GM12878 (cell line): ENCODE measurements at regions not wholly inside any gene's neighbourhood (a gene's known extent, or its start where the extent isn't known, plus 50 kb on each side); places are given as distances from the start of the nearest gene placed in this dataset.

Experiments used
- BACH1 ChIP-seq: fragments of 450-650 bp; IDR thresholded peaks from 2 replicates; pipeline ENCODE4 v1.6.1; 2017; ENCODE audit warnings: mild to moderate bottlenecking, borderline replicate concordance
- CTCF ChIP-seq, 3 experiments: IDR thresholded peaks in 2 of 3; conservative IDR thresholded peaks in 1 of 3; 2 replicates each; pipeline ENCODE4 v1.5.1; 2011; ENCODE audit warnings: low read depth in 3 of 3, low read length in 3 of 3, mild to moderate bottlenecking in 3 of 3, control low read depth in 2 of 3, moderate library complexity in 2 of 3, inconsistent platforms in 1 of 3, mixed read lengths in 1 of 3; ENCODE audit not compliant: control insufficient read depth in 2 of 3, insufficient read depth in 1 of 3; ENCODE audit errors: extremely low read depth in 1 of 3
- JUND ChIP-seq: IDR thresholded peaks from 2 replicates; pipeline ENCODE4 v1.6.1; 2012; ENCODE audit warnings: low read depth, mild to moderate bottlenecking, low read length, improper control_type of control experiment, moderate library complexity
- MEF2A ChIP-seq: IDR thresholded peaks from 2 replicates; pipeline ENCODE4 v1.6.1; 2011; ENCODE audit warnings: low read depth, mild to moderate bottlenecking, low read length, moderate library complexity; ENCODE audit not compliant: insufficient read depth
- POLR2A ChIP-seq: IDR thresholded peaks from 2 replicates; pipeline ENCODE4 v1.6.1; 2011; ENCODE audit warnings: low read depth, mild to moderate bottlenecking, low read length
- SIN3A ChIP-seq: IDR thresholded peaks from 2 replicates; pipeline ENCODE4 v1.6.1; 2012; ENCODE audit warnings: low read depth, low read length, improper control_type of control experiment
- TAF1 ChIP-seq: IDR thresholded peaks from 2 replicates; pipeline ENCODE4 v1.6.1; 2011; ENCODE audit warnings: mild to moderate bottlenecking, low read depth, low read length, borderline replicate concordance
- ZBTB33 ChIP-seq: fragments of 450-650 bp; IDR thresholded peaks from 2 replicates; pipeline ENCODE4 v1.6.1; 2017; ENCODE audit warnings: mild to moderate bottlenecking
- TF ChIP-seq, protein P1 (sequence below): fragments of 450-650 bp; IDR thresholded peaks from 2 replicates; pipeline ENCODE4 v1.6.1; 2016; ENCODE audit warnings: mild to moderate bottlenecking
- TF ChIP-seq, protein P2 (sequence below): IDR thresholded peaks from 2 replicates; pipeline ENCODE4 v1.6.1; 2011; ENCODE audit warnings: low read depth, mild to moderate bottlenecking, low read length, moderate library complexity, borderline replicate concordance; ENCODE audit errors: extremely low read depth

DNA sequence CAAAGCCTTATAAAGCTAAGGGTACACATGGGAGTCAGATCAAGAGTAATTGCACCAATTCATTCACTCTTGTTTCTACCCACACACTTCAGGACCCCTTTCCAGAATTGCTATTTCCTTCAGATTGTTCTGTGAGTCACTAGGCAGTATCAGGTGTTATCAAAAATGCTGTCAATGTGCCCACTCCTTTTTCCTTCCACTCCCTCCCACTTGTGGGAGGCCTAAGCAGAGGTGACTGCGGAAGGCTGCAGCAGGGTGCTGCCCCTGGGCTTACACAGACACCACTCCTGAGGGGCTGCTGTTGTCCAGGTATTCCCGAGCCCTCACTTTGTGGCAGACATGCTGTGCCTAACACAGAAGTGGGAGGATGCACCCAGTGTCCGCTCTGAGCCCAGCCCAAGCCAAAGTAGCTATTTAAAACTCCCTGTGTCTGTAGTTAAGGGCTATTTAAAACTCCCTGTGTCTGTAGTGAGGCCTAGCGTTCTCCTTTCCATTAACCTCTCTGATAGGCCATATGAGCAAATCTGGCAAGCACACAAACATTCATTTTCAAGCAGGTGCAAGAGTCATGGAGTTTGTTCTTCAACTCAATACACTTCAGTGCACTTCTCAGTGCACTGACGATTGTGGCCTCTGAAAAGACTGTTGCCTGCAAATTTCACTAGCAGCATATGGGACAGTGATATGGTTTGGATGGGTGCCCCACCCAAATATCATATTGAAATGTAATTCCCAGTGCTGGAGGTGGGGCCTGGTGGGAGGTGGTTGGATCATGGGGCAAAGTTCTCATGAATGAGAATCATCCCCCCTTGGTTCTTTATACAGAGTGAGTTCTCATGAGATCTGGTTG is 117.8 kb downstream of the PHLDA1 start:
- TF ChIP-seq SIN3A (no peak), JUND (no peak), POLR2A (no peak), MEF2A (no peak), CTCF (IDR thresholded peaks at IDR 0.05 in 2 of 3, conservative IDR thresholded peaks at IDR 0.05 in 1 of 3; ENCODE audit: control insufficient read depth in 2 of 3, extremely low read depth in 1 of 3, insufficient read depth in 1 of 3, low read depth in 3 of 3, low read length in 3 of 3) (no peak), BACH1 (no peak), TAF1 (no peak), ZBTB33 (no peak)
- TF ChIP-seq, protein P1, sequence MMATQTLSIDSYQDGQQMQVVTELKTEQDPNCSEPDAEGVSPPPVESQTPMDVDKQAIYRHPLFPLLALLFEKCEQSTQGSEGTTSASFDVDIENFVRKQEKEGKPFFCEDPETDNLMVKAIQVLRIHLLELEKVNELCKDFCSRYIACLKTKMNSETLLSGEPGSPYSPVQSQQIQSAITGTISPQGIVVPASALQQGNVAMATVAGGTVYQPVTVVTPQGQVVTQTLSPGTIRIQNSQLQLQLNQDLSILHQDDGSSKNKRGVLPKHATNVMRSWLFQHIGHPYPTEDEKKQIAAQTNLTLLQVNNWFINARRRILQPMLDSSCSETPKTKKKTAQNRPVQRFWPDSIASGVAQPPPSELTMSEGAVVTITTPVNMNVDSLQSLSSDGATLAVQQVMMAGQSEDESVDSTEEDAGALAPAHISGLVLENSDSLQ: no peak
- TF ChIP-seq, protein P2, sequence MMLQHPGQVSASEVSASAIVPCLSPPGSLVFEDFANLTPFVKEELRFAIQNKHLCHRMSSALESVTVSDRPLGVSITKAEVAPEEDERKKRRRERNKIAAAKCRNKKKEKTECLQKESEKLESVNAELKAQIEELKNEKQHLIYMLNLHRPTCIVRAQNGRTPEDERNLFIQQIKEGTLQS: no peak
